Thyroid gland (tissue), 4 donors: ENCODE measurements at regions not wholly inside any gene's neighbourhood (a gene's known extent, or its start where the extent isn't known, plus 50 kb on each side); places are given as distances from the start of the nearest gene placed in this dataset.

ENCODE experiments used
- DNase-seq, 2 donors: peaks; one replicate each; pipeline ENCODE4 v3.0.0-alpha.2; 2019
- H3K27ac ChIP-seq, 3 donors: fragments of 200-600 bp; sonication (generic); 1 replicate in 2 of 3; 2 replicates in 1 of 3; pipeline ENCODE4 v1.5.1; 2016 to 2019; ENCODE audit warnings: mild to moderate bottlenecking in 1 of 3, moderate library complexity in 1 of 3
- H3K27me3 ChIP-seq: fragments of 200-600 bp; sonication (generic); one replicate; pipeline ENCODE4 v1.5.1; 2019
- H3K36me3 ChIP-seq, 2 donors: fragments of 200-600 bp; sonication (generic); one replicate each; pipeline ENCODE4 v1.5.1; 2016 to 2019
- H3K4me1 ChIP-seq, 2 donors: fragments of 200-600 bp; sonication (generic); one replicate each; pipeline ENCODE4 v1.5.1; 2017 to 2019
- H3K4me3 ChIP-seq, 3 donors: fragments of 200-600 bp; sonication (generic); replicated peaks in 1 of 3; 1 replicate in 2 of 3; 2 replicates in 1 of 3; pipeline ENCODE4 v1.5.1; 2016; ENCODE audit warnings: mild to moderate bottlenecking in 1 of 3
- H3K9me3 ChIP-seq: fragments of 200-600 bp; sonication (generic); one replicate; pipeline ENCODE4 v1.5.1; 2017
- POLR2A ChIP-seq, 2 donors: fragments of 450-650 bp; IDR thresholded peaks; one replicate each; pipeline ENCODE4 v1.6.1; 2017; ENCODE audit warnings: antibody characterized with exemption in 2 of 2, mild to moderate bottlenecking in 2 of 2, moderate library complexity in 1 of 2
- WGBS, 2 donors: methylation state at CpG; one replicate each; pipeline ENCODE4 v1.1.5; 2017; 5-methylcytosine and 5-hydroxymethylcytosine counted together
- intact Hi-C: fragments of 100-400 bp; cut with DNase I; formaldehyde crosslinking; loops from one replicate; pipeline ENCODE4 v1.15.1; 2023
- TF ChIP-seq, protein P1 (sequence below), 6 experiments: fragments of 200-600 bp in 3 of 6; fragments of 450-650 bp in 3 of 6; sonication (generic) in 3 of 6; IDR thresholded peaks; one replicate each; pipeline ENCODE4 v1.5.1; 2016 to 2019; ENCODE audit warnings: antibody characterized with exemption in 6 of 6, mild to moderate bottlenecking in 2 of 6, inconsistent platforms in 1 of 6, moderate library complexity in 1 of 6

- WGBS, 2 donors = 95 to 96% methylated on average over 2 of the region's 2 CpGs
- TF ChIP-seq, protein P1, sequence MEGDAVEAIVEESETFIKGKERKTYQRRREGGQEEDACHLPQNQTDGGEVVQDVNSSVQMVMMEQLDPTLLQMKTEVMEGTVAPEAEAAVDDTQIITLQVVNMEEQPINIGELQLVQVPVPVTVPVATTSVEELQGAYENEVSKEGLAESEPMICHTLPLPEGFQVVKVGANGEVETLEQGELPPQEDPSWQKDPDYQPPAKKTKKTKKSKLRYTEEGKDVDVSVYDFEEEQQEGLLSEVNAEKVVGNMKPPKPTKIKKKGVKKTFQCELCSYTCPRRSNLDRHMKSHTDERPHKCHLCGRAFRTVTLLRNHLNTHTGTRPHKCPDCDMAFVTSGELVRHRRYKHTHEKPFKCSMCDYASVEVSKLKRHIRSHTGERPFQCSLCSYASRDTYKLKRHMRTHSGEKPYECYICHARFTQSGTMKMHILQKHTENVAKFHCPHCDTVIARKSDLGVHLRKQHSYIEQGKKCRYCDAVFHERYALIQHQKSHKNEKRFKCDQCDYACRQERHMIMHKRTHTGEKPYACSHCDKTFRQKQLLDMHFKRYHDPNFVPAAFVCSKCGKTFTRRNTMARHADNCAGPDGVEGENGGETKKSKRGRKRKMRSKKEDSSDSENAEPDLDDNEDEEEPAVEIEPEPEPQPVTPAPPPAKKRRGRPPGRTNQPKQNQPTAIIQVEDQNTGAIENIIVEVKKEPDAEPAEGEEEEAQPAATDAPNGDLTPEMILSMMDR (IDR thresholded peaks at IDR 0.05) = no peak
- TF ChIP-seq POLR2A (IDR thresholded peaks at IDR 0.05) = no peak
- Histone ChIP-seq H3K27me3 (no peaks in the 10 kb centered on the region), H3K4me3 (no peak overlapping the region), H3K9me3 (no peaks in the 10 kb centered on the region), H3K36me3 (no peaks in the 10 kb centered on the region), H3K4me1 (no peaks in the 10 kb centered on the region), H3K27ac (no peak overlapping the region)
- no peak for DNase-seq
- intact Hi-C loops = no loop called here
These were observed 203.1 kb downstream of the C6orf118 start for GRCh38 chr6:165106261-165106660.

DNA sequence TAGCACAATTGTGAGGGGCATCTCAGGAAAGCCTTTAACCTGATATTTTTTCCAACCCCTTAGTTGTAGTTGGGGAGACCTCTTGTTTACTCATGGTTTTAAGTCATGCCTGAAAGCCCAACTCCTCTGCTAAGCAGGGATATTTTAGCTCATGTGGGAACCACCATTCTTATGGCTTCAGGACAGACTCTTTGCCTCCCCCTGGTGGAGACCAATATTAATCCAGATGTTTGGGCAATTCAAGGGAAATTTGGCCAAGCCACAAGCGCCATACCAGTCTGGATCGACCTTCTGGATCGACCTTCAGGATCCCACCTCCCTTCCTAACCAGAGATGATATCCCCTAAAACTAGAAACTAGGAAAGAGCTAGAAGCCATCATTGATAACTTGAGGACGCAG lies 211.2 kb downstream of the C6orf118 start:
- H3K36me3 ChIP-seq = no peaks in the 10 kb centered on the region
- H3K9me3 ChIP-seq = no peaks in the 10 kb centered on the region
- H3K4me3 ChIP-seq = no peak overlapping the region
- intact Hi-C loops = no loop called here
- no peaks in the 10 kb centered on the region for H3K4me1 ChIP-seq
- no peak for TF ChIP-seq POLR2A (IDR thresholded peaks at IDR 0.05)
- TF ChIP-seq, protein P1 (IDR thresholded peaks at IDR 0.05) = no peak
- H3K27me3 ChIP-seq = no peaks in the 10 kb centered on the region
- no peak overlapping the region for H3K27ac ChIP-seq
- DNase-seq = no peak
- WGBS, 2 donors = 87 to 90% methylated on average over 4 of the region's 4 CpGs

DNA sequence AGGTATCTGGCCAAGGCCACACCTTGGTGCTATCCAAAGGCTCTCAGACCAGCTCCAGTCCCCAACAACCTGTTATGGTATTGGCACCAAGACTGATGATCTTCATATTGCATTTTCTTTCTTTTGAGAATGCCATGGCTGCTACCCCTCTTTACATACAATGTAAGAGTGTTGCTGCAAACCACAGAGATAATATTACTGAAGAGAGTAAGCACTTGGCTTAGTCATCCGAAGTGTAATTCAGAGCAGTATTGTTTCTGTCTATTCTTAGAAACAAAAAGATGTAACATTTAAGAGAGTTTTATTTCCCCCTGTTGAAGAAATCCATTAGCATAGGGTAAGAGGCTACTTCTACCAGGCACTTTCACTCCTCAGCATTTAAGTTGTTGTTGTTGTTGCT lies 212.5 kb downstream of the C6orf118 start:
- H3K4me3 ChIP-seq = no peak overlapping the region
- no peak for DNase-seq
- H3K27ac ChIP-seq = no peak overlapping the region
- no peaks in the 10 kb centered on the region for H3K4me1 ChIP-seq
- no peaks in the 10 kb centered on the region for H3K36me3 ChIP-seq
- H3K9me3 ChIP-seq = no peaks in the 10 kb centered on the region
- 30 to 32% methylated on average over 1 of the region's 1 CpG for WGBS, 2 donors
- intact Hi-C loops = no loop called here
- TF ChIP-seq, protein P1 (IDR thresholded peaks at IDR 0.05) = no peak
- no peak for TF ChIP-seq POLR2A (IDR thresholded peaks at IDR 0.05)
- H3K27me3 ChIP-seq = no peaks in the 10 kb centered on the region

GRCh38 chr6:165096209-165096608 lies 213.2 kb downstream of the C6orf118 start:
- 87 to 88% methylated on average over 5 of the region's 5 CpGs for WGBS, 2 donors
- H3K27me3 ChIP-seq = no peaks in the 10 kb centered on the region
- no peak for DNase-seq
- intact Hi-C loops = no loop called here
- H3K27ac ChIP-seq = no peak overlapping the region
- H3K4me3 ChIP-seq = no peak overlapping the region
- H3K9me3 ChIP-seq = no peaks in the 10 kb centered on the region
- no peaks in the 10 kb centered on the region for H3K36me3 ChIP-seq
- TF ChIP-seq POLR2A (IDR thresholded peaks at IDR 0.05) = no peak
- TF ChIP-seq, protein P1 (IDR thresholded peaks at IDR 0.05) = no peak
- H3K4me1 ChIP-seq = no peaks in the 10 kb centered on the region

GRCh38 chr6:165092881-165093595 lies 216.4 kb downstream of the C6orf118 start:
- DNase-seq = no peak
- Histone ChIP-seq H3K36me3 (no peaks in the 10 kb centered on the region), H3K4me1 (no peaks in the 10 kb centered on the region), H3K27me3 (no peaks in the 10 kb centered on the region), H3K9me3 (no peaks in the 10 kb centered on the region), H3K27ac (no peak overlapping the region), H3K4me3 (no peak overlapping the region)
- no peak for TF ChIP-seq POLR2A (IDR thresholded peaks at IDR 0.05)
- TF ChIP-seq, protein P1 (IDR thresholded peaks at IDR 0.05) = no peak
- intact Hi-C loops = no loop called here
- WGBS, 2 donors = 79 to 80% methylated on average over 6 of the region's 6 CpGs
